ENCODE measurements at regions not wholly inside any gene's neighbourhood (a gene's known extent, or its start where the extent isn't known, plus 50 kb on each side); places are given as distances from the start of the nearest gene placed in this dataset.

GRCh38 chr4:177638871-177639270 is 196.6 kb upstream of the AGA start:
- no peaks in the 10 kb centered on the region for H3K9me2 ChIP-seq (ENCODE audit: insufficient read depth)
- no peak overlapping the region for H3K27ac ChIP-seq (ENCODE audit: low read depth, low read length)
- H3K9ac ChIP-seq (ENCODE audit: low read length) = no peak overlapping the region
- no peak overlapping the region for H3K4me3 ChIP-seq (replicated peaks in 1 of 2; ENCODE audit: low read depth in 1 of 2, low read length in 2 of 2)
- POLR2A ChIA-PET = no interaction called here
- H3K4me2 ChIP-seq (ENCODE audit: low read length) = no peak overlapping the region
- H4K20me1 ChIP-seq (ENCODE audit: insufficient read depth) = no peaks in the 10 kb centered on the region
- intact Hi-C loops (cut with micrococcal nuclease) = no loop called here
- DNase-seq (ENCODE audit: low read depth, low spot score) = no peak
- no peaks in the 10 kb centered on the region for H3K27me3 ChIP-seq (ENCODE audit: insufficient read depth, low read length)
- CTCF ChIA-PET = no interaction called here
- no peaks in the 10 kb centered on the region for H3K36me3 ChIP-seq (ENCODE audit: control insufficient read depth in 1 of 2, insufficient read depth in 2 of 2, low read length in 2 of 2)
- no peaks in the 10 kb centered on the region for H3K9me3 ChIP-seq (ENCODE audit: control insufficient read depth in 1 of 2, insufficient read depth in 1 of 2, low read depth in 1 of 2, low read length in 2 of 2)
- H2AFZ ChIP-seq (ENCODE audit: low read depth, low read length, poor library complexity, severe bottlenecking) = no peak overlapping the region
- RAD21 ChIA-PET (ENCODE audit: low non-redundant PET in 1 of 2, low total read pairs in 2 of 2, uncharacterized antibody in 2 of 2, unreplicated experiment in 2 of 2) = no interaction called here
- no peaks in the 10 kb centered on the region for H3K4me1 ChIP-seq (ENCODE audit: control insufficient read depth in 1 of 2, insufficient read depth in 2 of 2, low read length in 2 of 2)
- H3K79me2 ChIP-seq (ENCODE audit: insufficient read depth, low read length) = no peaks in the 10 kb centered on the region
- ATAC-seq = no peak
- no peak for TF ChIP-seq ATF3 (IDR thresholded peaks at IDR 0.05)
- BruUV-seq (replicated peaks) = no TSS peak

GRCh38 chr4:177640864-177641263 is 198.6 kb upstream of the AGA start:
- no TSS peak for BruUV-seq (replicated peaks)
- Histone ChIP-seq H3K9me2 (ENCODE audit: insufficient read depth) (no peaks in the 10 kb centered on the region), H3K9me3 (ENCODE audit: control insufficient read depth in 1 of 2, insufficient read depth in 1 of 2, low read depth in 1 of 2, low read length in 2 of 2) (no peaks in the 10 kb centered on the region), H3K36me3 (ENCODE audit: control insufficient read depth in 1 of 2, insufficient read depth in 2 of 2, low read length in 2 of 2) (no peaks in the 10 kb centered on the region), H4K20me1 (ENCODE audit: insufficient read depth) (no peaks in the 10 kb centered on the region), H3K9ac (ENCODE audit: low read length) (no peak overlapping the region), H3K4me2 (ENCODE audit: low read length) (no peak overlapping the region), H2AFZ (ENCODE audit: low read depth, low read length, poor library complexity, severe bottlenecking) (no peak overlapping the region), H3K27ac (ENCODE audit: low read depth, low read length) (no peak overlapping the region), H3K4me3 (replicated peaks in 1 of 2; ENCODE audit: low read depth in 1 of 2, low read length in 2 of 2) (no peak overlapping the region), H3K27me3 (ENCODE audit: insufficient read depth, low read length) (no peaks in the 10 kb centered on the region), H3K4me1 (ENCODE audit: control insufficient read depth in 1 of 2, insufficient read depth in 2 of 2, low read length in 2 of 2) (no peaks in the 10 kb centered on the region), H3K79me2 (ENCODE audit: insufficient read depth, low read length) (no peaks in the 10 kb centered on the region)
- DNase-seq (ENCODE audit: low read depth, low spot score) (no peak), ATAC-seq (no peak)
- TF ChIP-seq EGR1 (IDR thresholded peaks at IDR 0.05; ENCODE audit: low read depth) (no peak), ZFX (IDR thresholded peaks at IDR 0.05) (no peak), EZH2 (IDR thresholded peaks at IDR 0.05) (no peak), ELF1 (IDR thresholded peaks at IDR 0.05; ENCODE audit: borderline replicate concordance, low read depth) (no peak), CEBPB (IDR thresholded peaks at IDR 0.05; ENCODE audit: low read depth) (no peak), SIN3A (IDR thresholded peaks at IDR 0.05; ENCODE audit: low read depth) (no peak), ZNF274 (IDR thresholded peaks at IDR 0.05; ENCODE audit: low read depth, low read length) (no peak), SRF (IDR thresholded peaks at IDR 0.05; ENCODE audit: low read depth) (no peak), ATF3 (IDR thresholded peaks at IDR 0.05) (no peak), RAD21 (IDR thresholded peaks at IDR 0.05; ENCODE audit: low read depth) (no peak), SP1 (IDR thresholded peaks at IDR 0.05; ENCODE audit: low read depth) (no peak)
- RAD21 ChIA-PET (ENCODE audit: low non-redundant PET in 1 of 2, low total read pairs in 2 of 2, uncharacterized antibody in 2 of 2, unreplicated experiment in 2 of 2) = no interaction called here
- CTCF ChIA-PET = no interaction called here
- intact Hi-C loops (cut with micrococcal nuclease) = no loop called here
- POLR2A ChIA-PET = no interaction called here

Data from HCT116 (cell line).